HepG2 (cell line): ENCODE measurements at regions not wholly inside any gene's neighbourhood (a gene's known extent, or its start where the extent isn't known, plus 50 kb on each side); places are given as distances from the start of the nearest gene placed in this dataset.

ENCODE experiments used
- ATAC-seq: fragments of 200-7000 bp; cut with Tn5 transposase; 3 replicates; pipeline ENCODE4 v1.9.1; 2020; ENCODE audit warnings: mild to moderate bottlenecking, moderate library complexity
- BruUV-seq: library from RNA; stranded (reverse); fragments of 400-500 nt; replicated peaks from 2 replicates; lab custom pipeline; 2021; lab: Mats Ljungman, UMichigan
- CTCF ChIA-PET: fragments of 300-600 bp; formaldehyde crosslinking; extraction: SDS; loops from one replicate; lab custom pipeline; 2021; ENCODE audit warnings: low total read pairs, inconsistent platforms, low intra/inter-chr PET ratio; lab: Yijun Ruan, JAX
- POLR2A ChIA-PET: fragments of 350-600 bp; sonication (Branson Sonifier 250); formaldehyde crosslinking; loops from one replicate; lab custom pipeline; 2020; ENCODE audit warnings: antibody characterized with exemption, inconsistent platforms; lab: Yijun Ruan, JAX
- DNase-seq: peaks from one replicate; pipeline ENCODE4 v3.0.0-alpha.2; 2015; ENCODE audit warnings: low spot score
- FAIRE-seq: peaks from 3 replicates; lab custom pipeline; 2011; peaks lifted over from hg19 to GRCh38; lab: Jason Lieb, UNC
- H2AFZ ChIP-seq: one replicate; pipeline ENCODE4 v1.6.1; 2011; ENCODE audit warnings: low read length, inconsistent platforms
- H3K27ac ChIP-seq: fragments of 300-600 bp; 3 replicates; pipeline ENCODE4 v1.8.0; 2011; ENCODE audit warnings: mixed run types, mild to moderate bottlenecking, mixed read lengths, low read length, inconsistent platforms; ENCODE audit not compliant: insufficient read depth; ENCODE audit errors: extremely low read length
- H3K27me3 ChIP-seq, 2 experiments: fragments of 200-600 bp in 1 of 2; 2 replicates in 1 of 2; 3 replicates in 1 of 2; pipeline versions ENCODE4 v1.6.0 to v1.8.0; 2011; ENCODE audit warnings: low read length in 2 of 2, mild to moderate bottlenecking in 2 of 2, moderate library complexity in 2 of 2, inconsistent platforms in 1 of 2; ENCODE audit not compliant: insufficient read depth in 2 of 2, control insufficient read depth in 1 of 2
- H3K36me3 ChIP-seq, 2 experiments: fragments of 200-600 bp in 1 of 2; replicated peaks in 1 of 2; 2 replicates in 1 of 2; 3 replicates in 1 of 2; pipeline versions ENCODE4 v1.5.1 to v1.8.0; 2011; ENCODE audit warnings: low read length in 2 of 2, inconsistent platforms in 1 of 2; ENCODE audit not compliant: insufficient read depth in 2 of 2, control insufficient read depth in 1 of 2
- H3K4me1 ChIP-seq: 2 replicates; pipeline ENCODE4 v1.5.1; 2012; ENCODE audit warnings: low read length, inconsistent platforms; ENCODE audit not compliant: insufficient read depth
- H3K4me2 ChIP-seq: 2 replicates; pipeline ENCODE4 v1.6.0; 2011; ENCODE audit warnings: low read depth, low read length, inconsistent platforms
- H3K4me3 ChIP-seq, 3 experiments: fragments of 200-600 bp in 1 of 3; sonication (generic), shearing (Covaris generic) in 1 of 3; replicated peaks in 1 of 3; 2 replicates each; pipeline ENCODE4 v1.5.1; 2011 to 2016; ENCODE audit warnings: low read length in 3 of 3, inconsistent platforms in 2 of 3, low read depth in 2 of 3, mild to moderate bottlenecking in 2 of 3, control low read depth in 1 of 3, mixed read lengths in 1 of 3; ENCODE audit not compliant: insufficient read depth in 1 of 3
- H3K79me2 ChIP-seq: one replicate; pipeline ENCODE4 v1.6.1; 2011; ENCODE audit warnings: low read length, inconsistent platforms; ENCODE audit not compliant: insufficient read depth
- H3K9ac ChIP-seq: 2 replicates; pipeline ENCODE4 v1.6.0; 2011; ENCODE audit warnings: mild to moderate bottlenecking, low read depth, low read length, inconsistent platforms; ENCODE audit not compliant: insufficient read depth
- H3K9me3 ChIP-seq: 2 replicates; pipeline ENCODE4 v1.5.1; 2012; ENCODE audit warnings: mild to moderate bottlenecking, low read length
- H4K20me1 ChIP-seq: 2 replicates; pipeline ENCODE4 v1.6.0; 2011; ENCODE audit warnings: inconsistent platforms, mild to moderate bottlenecking, low read length, moderate library complexity; ENCODE audit not compliant: insufficient read depth
- ARID2 ChIP-seq: sonication (generic); formaldehyde crosslinking; IDR thresholded peaks from 2 replicates; pipeline ENCODE4 v1.8.1; 2022; ENCODE audit warnings: mild to moderate bottlenecking, missing genetic modification reagents, borderline replicate concordance
- GABPB1 ChIP-seq: IDR thresholded peaks from 2 replicates; pipeline ENCODE4 v1.6.1; 2016; ENCODE audit warnings: mild to moderate bottlenecking, missing genetic modification reagents, moderate library complexity, missing compliant biosample characterization
- JUN ChIP-seq: sonication (generic); formaldehyde crosslinking; IDR thresholded peaks from 2 replicates; pipeline ENCODE4 v1.4.0; 2020; ENCODE audit warnings: mild to moderate bottlenecking, missing genetic modification reagents
- KMT2A ChIP-seq: sonication (generic); formaldehyde crosslinking; IDR thresholded peaks from 2 replicates; pipeline ENCODE4 v1.4.0; 2020; ENCODE audit warnings: missing genetic modification reagents
- MTF1 ChIP-seq: sonication (generic); formaldehyde crosslinking; IDR thresholded peaks from 2 replicates; pipeline ENCODE4 v1.5.0; 2020; ENCODE audit warnings: missing genetic modification reagents
- SOX6 ChIP-seq, 2 experiments: fragments of 450-650 bp in 1 of 2; sonication (generic) in 1 of 2; formaldehyde crosslinking in 1 of 2; IDR thresholded peaks; 2 replicates each; pipeline versions ENCODE4 v1.4.0 to v1.6.1; 2017 to 2020; ENCODE audit warnings: antibody characterized with exemption in 1 of 2, mild to moderate bottlenecking in 1 of 2, missing genetic modification reagents in 1 of 2
- ZBTB7A ChIP-seq: sonication (generic); formaldehyde crosslinking; IDR thresholded peaks from 2 replicates; pipeline ENCODE4 v1.8.0; 2022; ENCODE audit warnings: mild to moderate bottlenecking, missing genetic modification reagents
- ZFP36 ChIP-seq: fragments of 150-350 bp; IDR thresholded peaks from 2 replicates; pipeline ENCODE4 v1.6.1; 2018; ENCODE audit warnings: borderline replicate concordance, low read length, low read depth; ENCODE audit not compliant: partially characterized antibody
- ZNF468 ChIP-seq: sonication (generic); formaldehyde crosslinking; IDR thresholded peaks from 2 replicates; pipeline ENCODE4 v1.8.0; 2022; ENCODE audit warnings: mild to moderate bottlenecking, moderate library complexity, missing genetic modification reagents
- ZNF484 ChIP-seq: sonication (generic); formaldehyde crosslinking; IDR thresholded peaks from 2 replicates; pipeline ENCODE4 v1.5.1; 2020; ENCODE audit warnings: mild to moderate bottlenecking, low read depth, missing genetic modification reagents, borderline replicate concordance
- ZSCAN20 ChIP-seq: sonication (generic); formaldehyde crosslinking; IDR thresholded peaks from 2 replicates; pipeline ENCODE4 v1.4.0; 2020; ENCODE audit warnings: missing genetic modification reagents, mild to moderate bottlenecking, borderline replicate concordance
- WGBS: methylation state at CpG from one replicate; pipeline ENCODE4 v1.1.6; 2017; ENCODE audit warnings: low lambda C conversion rate; 5-methylcytosine and 5-hydroxymethylcytosine counted together
- in situ Hi-C: cut with HindIII; loops from 2 replicates; pipeline ENCODE4 v1.10.0; 2017; ENCODE audit warnings: low pct_unique_long_range_greater_than_20kb; ENCODE audit not compliant: extremely low pct_ligation_motif_present
- intact Hi-C: fragments of 100-400 bp; cut with micrococcal nuclease; formaldehyde crosslinking; loops from one replicate; pipeline ENCODE4 v1.10.0; 2022; ENCODE audit not compliant: unreplicated experiment
- TF ChIP-seq, protein P1 (sequence below): IDR thresholded peaks from 2 replicates; pipeline ENCODE4 v1.6.1; 2016; ENCODE audit warnings: low read depth, control low read depth

DNA sequence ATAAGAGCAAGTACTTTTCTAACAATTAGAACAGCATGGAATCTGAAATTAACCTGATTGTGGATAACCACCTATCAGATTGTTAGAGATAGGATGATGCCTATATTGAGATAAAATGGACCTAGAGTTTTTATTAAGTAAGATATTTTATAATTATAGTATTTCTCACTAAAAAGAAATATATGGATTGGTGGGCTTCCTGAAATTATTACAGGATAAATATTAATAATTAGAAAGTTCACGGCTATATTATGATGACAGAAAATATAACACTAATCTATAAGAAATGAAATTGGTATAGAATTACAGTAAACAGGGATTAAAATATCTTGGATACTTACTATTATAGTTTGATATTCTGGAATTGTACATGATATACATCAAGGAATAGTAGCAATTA is 378.0 kb upstream of the SPRY2 start (continued):
- TF ChIP-seq, protein P1, sequence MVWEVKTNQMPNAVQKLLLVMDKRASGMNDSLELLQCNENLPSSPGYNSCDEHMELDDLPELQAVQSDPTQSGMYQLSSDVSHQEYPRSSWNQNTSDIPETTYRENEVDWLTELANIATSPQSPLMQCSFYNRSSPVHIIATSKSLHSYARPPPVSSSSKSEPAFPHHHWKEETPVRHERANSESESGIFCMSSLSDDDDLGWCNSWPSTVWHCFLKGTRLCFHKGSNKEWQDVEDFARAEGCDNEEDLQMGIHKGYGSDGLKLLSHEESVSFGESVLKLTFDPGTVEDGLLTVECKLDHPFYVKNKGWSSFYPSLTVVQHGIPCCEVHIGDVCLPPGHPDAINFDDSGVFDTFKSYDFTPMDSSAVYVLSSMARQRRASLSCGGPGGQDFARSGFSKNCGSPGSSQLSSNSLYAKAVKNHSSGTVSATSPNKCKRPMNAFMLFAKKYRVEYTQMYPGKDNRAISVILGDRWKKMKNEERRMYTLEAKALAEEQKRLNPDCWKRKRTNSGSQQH = no peak
- TF ChIP-seq GABPB1 (no peak), JUN (CRISPR knock-in tag) (no peak), ARID2 (CRISPR knock-in tag) (no peak), MTF1 (no peak)
- TF ChIP-seq, all 625 proteins: peak for 0

DNA sequence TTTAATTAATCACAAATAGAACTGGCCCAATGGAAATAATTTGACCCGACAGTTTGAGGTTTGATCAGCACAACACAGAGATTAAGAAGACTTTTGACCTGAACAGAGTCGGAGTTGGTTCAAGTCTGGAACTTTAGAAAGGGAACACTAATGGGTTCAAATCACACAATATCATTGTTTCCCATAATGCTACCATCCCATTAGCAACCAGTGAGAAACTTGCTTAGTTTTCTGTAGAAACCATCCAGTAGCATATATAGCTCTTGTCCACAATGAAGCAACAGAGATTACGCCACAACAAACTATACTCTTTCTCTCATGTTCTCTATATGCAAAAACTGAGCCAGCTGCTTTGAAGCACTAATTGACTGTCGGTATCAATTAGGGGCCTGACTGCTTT is 376.9 kb upstream of the SPRY2 start:
- ChIA-PET POLR2A (no interaction called here), CTCF (no interaction called here)
- Histone ChIP-seq H3K36me3 (no peaks in the 10 kb centered on the region), H3K4me3 (no peak overlapping the region), H3K27ac (no peak overlapping the region), H2AFZ (no peak overlapping the region), H3K4me2 (no peak overlapping the region), H4K20me1 (no peaks in the 10 kb centered on the region), H3K27me3 (no peaks in the 10 kb centered on the region), H3K9ac (no peak overlapping the region), H3K79me2 (no peaks in the 10 kb centered on the region), H3K9me3 (peaks cover 71% of the 10 kb centered on the region), H3K4me1 (no peaks in the 10 kb centered on the region)
- BruUV-seq = no TSS peak
- DNase-seq = no peak
- WGBS = 44% methylated on average over 4 of the region's 4 CpGs
- in situ Hi-C loops (no loop called here), intact Hi-C loops (no loop called here)
- no peak for TF ChIP-seq ZNF468 (CRISPR knock-in tag)
- no peak for ATAC-seq
- FAIRE-seq = no peak

DNA sequence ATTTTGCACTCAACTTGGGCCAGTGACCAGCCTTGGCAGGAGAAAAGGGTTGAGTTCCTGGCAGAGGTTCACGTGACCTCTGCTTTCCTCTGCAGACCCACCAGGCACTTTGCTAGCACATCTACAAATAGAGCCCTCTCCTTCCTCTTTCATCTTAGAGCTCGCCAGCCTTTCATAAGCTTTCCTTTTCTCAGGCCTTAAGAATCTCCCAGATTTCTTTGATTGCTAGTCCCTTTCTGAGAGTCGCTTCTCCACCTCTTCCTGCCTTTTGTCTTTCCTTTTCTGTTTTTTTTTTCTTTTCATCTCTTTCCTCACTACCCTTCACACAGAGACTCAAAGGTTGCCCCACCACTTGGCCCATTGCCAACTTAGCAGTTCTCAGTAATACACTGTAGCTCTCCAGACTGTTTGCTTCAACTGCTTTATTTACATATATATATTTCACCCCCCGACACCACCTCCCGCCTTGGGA is 375.7 kb upstream of the SPRY2 start:
- no peaks in the 10 kb centered on the region for H3K4me1 ChIP-seq
- no peak overlapping the region for H3K9ac ChIP-seq
- in situ Hi-C loops (no loop called here), intact Hi-C loops (no loop called here)
- no peaks in the 10 kb centered on the region for H3K36me3 ChIP-seq
- ATAC-seq (no peak), DNase-seq (no peak), FAIRE-seq (no peak)
- H3K79me2 ChIP-seq = no peaks in the 10 kb centered on the region
- H3K9me3 ChIP-seq = peaks cover 79% of the 10 kb centered on the region
- TF ChIP-seq KMT2A (CRISPR knock-in tag) (no peak), ZFP36 (no peak), SOX6 (IDR thresholded peaks at IDR 0.05) (no peak), SOX6 (CRISPR knock-in tag; IDR thresholded peaks at IDR 0.05) (no peak), ZNF484 (no peak), ZBTB7A (CRISPR knock-in tag) (no peak), ZSCAN20 (CRISPR knock-in tag) (no peak)
- WGBS = 4% methylated on average over 5 of the region's 5 CpGs
- H2AFZ ChIP-seq = no peak overlapping the region
- POLR2A ChIA-PET = no interaction called here
- H3K4me2 ChIP-seq = no peak overlapping the region
- H3K27me3 ChIP-seq = no peaks in the 10 kb centered on the region
- no peaks in the 10 kb centered on the region for H4K20me1 ChIP-seq
- no peak overlapping the region for H3K4me3 ChIP-seq
- no TSS peak for BruUV-seq
- no peak overlapping the region for H3K27ac ChIP-seq
- CTCF ChIA-PET = no interaction called here
